Right cardiac atrium (tissue), 5 donors: ENCODE measurements at regions not wholly inside any gene's neighbourhood (a gene's known extent, or its start where the extent isn't known, plus 50 kb on each side); places are given as distances from the start of the nearest gene placed in this dataset.

ENCODE experiments used
- ATAC-seq, 2 donors: fragments of 200-7000 bp; cut with Tn5 transposase; one replicate each; pipeline versions ENCODE4 v1.8.0 to v1.9.1; 2020; ENCODE audit warnings: moderate library complexity in 2 of 2, mild to moderate bottlenecking in 1 of 2
- DNase-seq, 3 donors: peaks; one replicate each; pipeline ENCODE4 v3.0.0-alpha.2; 2020
- H3K27ac ChIP-seq: one replicate; pipeline ENCODE4 v1.5.1; 2013; ENCODE audit warnings: mild to moderate bottlenecking, low read length, control low read depth, moderate library complexity
- H3K27me3 ChIP-seq: one replicate; pipeline ENCODE4 v1.6.1; 2013; ENCODE audit not compliant: control insufficient read depth, insufficient read depth
- H3K4me1 ChIP-seq: one replicate; pipeline ENCODE4 v1.6.1; 2013; ENCODE audit warnings: low read length; ENCODE audit not compliant: control insufficient read depth, insufficient read depth
- H3K4me3 ChIP-seq: one replicate; pipeline ENCODE4 v1.5.1; 2013; ENCODE audit warnings: low read length, control low read depth
- H3K9me3 ChIP-seq: one replicate; pipeline ENCODE4 v1.6.1; 2013; ENCODE audit warnings: low read length; ENCODE audit not compliant: control insufficient read depth
- WGBS: extraction: QIAGEN DNeasy Blood & Tissue Kit; methylation state at CpG from one replicate; pipeline ENCODE4 v1.1.7; 2013; 5-methylcytosine and 5-hydroxymethylcytosine counted together
- intact Hi-C, 4 donors: fragments of 100-400 bp; cut with DNase I; formaldehyde crosslinking; loops; one replicate each; pipeline versions ENCODE4 v1.11.0 to v1.14.0; 2022 to 2023
- donor health status: healthy with polysubstance abuse.
- donor health status: DM: no; HTN: yes; CAD: no.
- donor health status: DM: no; HTN: no; CAD: no.
- donor health status: DM: no; HTN: yes; CAD: no; lungs with severe emphysema.
- donor health status: DM: yes; HTN: yes; CAD: no.

DNA sequence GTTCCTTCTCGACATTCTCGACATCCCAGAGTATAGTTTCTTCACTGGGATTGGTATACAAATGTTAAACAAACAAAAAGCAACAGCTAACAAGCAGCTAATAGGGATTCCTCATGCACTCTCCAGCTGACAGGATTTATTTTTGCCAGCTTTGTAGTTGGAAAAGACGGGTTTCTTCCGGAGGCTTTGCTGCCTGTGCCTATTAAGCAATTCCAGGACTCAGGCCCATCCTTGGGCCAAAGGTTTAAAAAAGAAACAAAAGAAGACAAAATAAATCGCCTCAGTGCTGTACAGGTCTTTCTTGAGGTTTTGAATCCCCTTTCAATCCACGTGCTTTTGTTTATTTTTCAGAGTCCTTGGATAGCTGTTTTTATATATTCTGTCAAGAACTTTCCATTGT is 1414.5 kb upstream of the PCDH9 start:
- ATAC-seq (no peak), DNase-seq (no peak)
- intact Hi-C loops: no loop called here
- no peak overlapping the region for H3K27ac ChIP-seq
- H3K4me1 ChIP-seq: no peaks in the 10 kb centered on the region
- WGBS: 46% methylated on average over 6 of the region's 6 CpGs
- no peak overlapping the region for H3K4me3 ChIP-seq
- no peaks in the 10 kb centered on the region for H3K27me3 ChIP-seq
- H3K9me3 ChIP-seq: no peaks in the 10 kb centered on the region

GRCh38 chr13:68636784-68637183 is 1406.6 kb upstream of the PCDH9 start:
- Histone ChIP-seq H3K27ac (no peak overlapping the region), H3K27me3 (no peaks in the 10 kb centered on the region), H3K4me1 (no peaks in the 10 kb centered on the region), H3K4me3 (no peak overlapping the region), H3K9me3 (no peaks in the 10 kb centered on the region)
- ATAC-seq (no peak), DNase-seq (no peak)
- intact Hi-C loops: no loop called here
- WGBS: 62% methylated on average over 1 of the region's 1 CpG

GRCh38 chr13:68628994-68629393 is 1398.9 kb upstream of the PCDH9 start:
- no peaks in the 10 kb centered on the region for H3K27me3 ChIP-seq
- intact Hi-C loops: no loop called here
- H3K27ac ChIP-seq: no peak overlapping the region
- DNase-seq (no peak), ATAC-seq (no peak)
- no peaks in the 10 kb centered on the region for H3K9me3 ChIP-seq
- no peak overlapping the region for H3K4me3 ChIP-seq
- H3K4me1 ChIP-seq: no peaks in the 10 kb centered on the region

DNA sequence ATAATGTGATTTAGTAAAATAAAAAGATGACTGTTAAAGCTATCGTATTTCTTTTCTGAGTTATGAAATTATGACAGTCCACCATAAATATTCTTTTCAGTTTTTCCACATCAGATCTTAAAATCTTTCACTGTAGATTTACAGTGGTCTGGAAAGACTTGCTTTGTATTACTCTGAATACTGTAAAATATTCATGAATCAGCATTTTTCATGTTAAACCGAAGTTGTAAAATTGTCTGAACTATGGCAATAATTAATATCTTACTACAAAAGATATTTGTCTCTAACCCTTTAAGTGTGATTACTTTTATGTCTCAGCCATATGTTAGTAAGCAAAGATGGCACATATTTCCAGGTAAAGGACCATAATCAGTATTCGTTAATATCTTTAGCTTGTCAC is 1397.2 kb upstream of the PCDH9 start:
- H3K9me3 ChIP-seq: no peaks in the 10 kb centered on the region
- intact Hi-C loops: no loop called here
- no peaks in the 10 kb centered on the region for H3K4me1 ChIP-seq
- ATAC-seq: no peak
- DNase-seq: no peak
- H3K4me3 ChIP-seq: no peak overlapping the region
- H3K27ac ChIP-seq: no peak overlapping the region
- H3K27me3 ChIP-seq: no peaks in the 10 kb centered on the region
- 69% methylated on average over 3 of the region's 3 CpGs for WGBS

DNA sequence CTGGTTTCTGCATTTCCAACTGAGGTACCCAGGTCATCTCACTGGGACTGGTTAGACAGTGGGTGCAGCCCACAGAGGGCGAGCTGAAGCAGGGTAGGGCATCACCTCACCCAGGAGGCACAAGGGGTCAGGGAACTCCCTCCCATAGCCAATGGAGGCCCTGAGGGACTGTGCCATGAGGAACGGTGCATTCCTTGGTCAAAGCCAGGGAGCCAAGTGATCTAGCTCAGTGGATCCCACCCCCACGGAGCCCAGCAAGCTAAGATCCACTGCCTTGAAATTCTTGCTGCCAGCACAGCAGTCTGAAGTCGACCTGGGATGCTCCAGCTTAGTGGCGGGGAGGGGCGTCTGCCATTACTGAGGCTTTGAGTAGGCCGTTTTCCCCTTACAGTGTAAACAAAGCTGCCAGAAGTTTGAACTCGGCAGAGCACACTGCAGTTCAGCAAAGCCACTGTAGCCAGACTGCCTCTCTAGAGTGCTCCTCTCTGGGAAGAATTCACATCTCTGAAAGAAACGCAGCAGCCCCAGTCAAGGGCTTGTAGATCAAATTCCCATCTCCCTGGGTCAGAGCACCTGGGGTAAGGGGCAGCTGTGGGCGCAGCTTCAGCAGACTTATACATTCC is 1386.6 kb upstream of the PCDH9 start:
- Histone ChIP-seq H3K4me1 (no peaks in the 10 kb centered on the region), H3K9me3 (no peaks in the 10 kb centered on the region), H3K27me3 (no peaks in the 10 kb centered on the region), H3K4me3 (no peak overlapping the region), H3K27ac (no peak overlapping the region)
- ATAC-seq (no peak), DNase-seq (peak in 1 of 3 donors; percentile 22)
- intact Hi-C loops: no loop called here
- WGBS: 77% methylated on average over 10 of the region's 10 CpGs

- WGBS: 78% methylated on average over 8 of the region's 8 CpGs
- H3K9me3 ChIP-seq: no peaks in the 10 kb centered on the region
- ATAC-seq (no peak), DNase-seq (no peak)
- no peak overlapping the region for H3K27ac ChIP-seq
- H3K4me1 ChIP-seq: no peaks in the 10 kb centered on the region
- H3K4me3 ChIP-seq: no peak overlapping the region
- intact Hi-C loops: no loop called here
- no peaks in the 10 kb centered on the region for H3K27me3 ChIP-seq
Observed at GRCh38 chr13:68609661-68610060, 1379.5 kb upstream of the PCDH9 start.

- Histone ChIP-seq H3K27ac (no peak overlapping the region), H3K27me3 (no peaks in the 10 kb centered on the region), H3K4me3 (no peak overlapping the region), H3K4me1 (no peaks in the 10 kb centered on the region), H3K9me3 (no peaks in the 10 kb centered on the region)
- intact Hi-C loops: no loop called here
- ATAC-seq: no peak
- no peak for DNase-seq
Observed at GRCh38 chr13:68608147-68608546, 1378.0 kb upstream of the PCDH9 start.

GRCh38 chr13:68597641-68598040 is 1367.5 kb upstream of the PCDH9 start:
- Histone ChIP-seq H3K4me3 (no peak overlapping the region), H3K27ac (no peak overlapping the region), H3K27me3 (no peaks in the 10 kb centered on the region), H3K9me3 (no peaks in the 10 kb centered on the region), H3K4me1 (no peaks in the 10 kb centered on the region)
- intact Hi-C loops: no loop called here
- no peak for DNase-seq
- ATAC-seq: no peak

DNA sequence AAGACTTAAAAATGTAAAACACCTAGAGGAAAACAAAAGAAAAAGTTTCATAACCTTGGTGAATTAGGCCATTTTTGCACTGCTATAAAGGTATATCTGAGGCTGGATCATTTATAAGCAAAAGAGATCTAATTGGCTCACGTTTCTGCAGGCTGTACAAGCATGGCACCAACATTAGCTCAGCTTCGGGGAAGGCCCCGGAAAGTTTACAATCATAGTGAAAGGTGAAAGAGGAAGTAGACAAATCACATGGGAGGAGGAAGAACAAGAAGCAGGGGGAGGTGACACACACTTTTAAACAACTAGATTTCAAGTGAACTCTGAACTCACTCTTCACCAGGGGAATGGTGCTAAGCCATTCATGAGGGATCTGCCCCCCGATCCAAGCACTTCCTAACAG is 1358.5 kb upstream of the PCDH9 start:
- Histone ChIP-seq H3K9me3 (no peaks in the 10 kb centered on the region), H3K4me3 (no peak overlapping the region), H3K27me3 (no peaks in the 10 kb centered on the region), H3K27ac (no peak overlapping the region), H3K4me1 (no peaks in the 10 kb centered on the region)
- 63% methylated on average over 4 of the region's 4 CpGs for WGBS
- DNase-seq (no peak), ATAC-seq (no peak)
- intact Hi-C loops: no loop called here

DNA sequence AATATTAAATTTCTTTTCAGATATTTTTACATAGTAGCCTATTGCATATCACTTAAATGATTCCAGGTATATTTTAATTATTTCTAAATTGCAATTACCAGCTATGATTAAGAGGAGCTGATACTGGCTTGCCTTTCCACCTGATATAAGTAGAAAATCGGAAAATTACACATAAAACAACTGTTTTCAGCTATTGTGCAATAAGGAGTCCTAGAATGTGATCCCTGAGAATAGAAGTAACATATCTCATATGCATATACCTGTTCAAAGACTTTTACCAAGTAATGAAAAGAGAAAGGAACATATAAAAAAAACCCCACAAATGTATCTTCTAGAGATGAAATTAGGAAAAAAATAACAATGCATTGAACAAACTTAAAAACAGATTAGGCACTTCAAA is 1354.6 kb upstream of the PCDH9 start:
- no peak for DNase-seq
- H3K27ac ChIP-seq: no peak overlapping the region
- no peaks in the 10 kb centered on the region for H3K4me1 ChIP-seq
- intact Hi-C loops: no loop called here
- WGBS: 44% methylated on average over 1 of the region's 1 CpG
- ATAC-seq: no peak
- H3K27me3 ChIP-seq: no peaks in the 10 kb centered on the region
- no peaks in the 10 kb centered on the region for H3K9me3 ChIP-seq
- no peak overlapping the region for H3K4me3 ChIP-seq

DNA sequence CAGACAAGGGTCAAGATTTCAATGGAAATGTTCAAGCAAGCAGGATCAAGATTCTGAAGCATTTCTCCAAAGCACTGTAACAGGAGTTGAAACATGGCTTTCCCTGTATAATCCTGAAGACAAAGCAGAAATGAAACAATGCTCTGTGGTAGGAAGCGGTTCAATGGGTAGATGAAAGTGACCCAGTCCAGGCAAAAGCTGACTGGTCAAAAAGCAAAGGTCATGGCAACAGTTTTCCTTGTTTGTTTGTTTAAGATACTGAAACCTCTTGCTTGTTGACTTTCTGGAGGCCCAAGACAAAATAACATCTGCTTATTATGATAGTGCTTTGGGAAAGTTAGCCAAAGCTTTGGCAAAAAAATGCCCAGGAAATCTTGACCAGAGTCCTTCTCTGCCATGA is 1343.9 kb upstream of the PCDH9 start:
- Histone ChIP-seq H3K4me1 (no peaks in the 10 kb centered on the region), H3K4me3 (no peak overlapping the region), H3K27ac (no peak overlapping the region), H3K9me3 (no peaks in the 10 kb centered on the region), H3K27me3 (no peaks in the 10 kb centered on the region)
- WGBS: 84% methylated on average over 1 of the region's 1 CpG
- intact Hi-C loops: no loop called here
- no peak for ATAC-seq
- no peak for DNase-seq
